Small intestine (tissue), 7 donors: ENCODE measurements at regions not wholly inside any gene's neighbourhood (a gene's known extent, or its start where the extent isn't known, plus 50 kb on each side); places are given as distances from the start of the nearest gene placed in this dataset.

Experiments used
- DNase-seq, 2 donors: peaks; one replicate each; pipeline versions ENCODE4 v3.0.0 to v3.0.0-alpha.2; 2013
- FAIRE-seq: peaks from 2 replicates; lab custom pipeline; 2012; peaks lifted over from hg19 to GRCh38; lab: Jason Lieb, UNC
- H3K27ac ChIP-seq, 3 donors: one replicate each; pipeline ENCODE4 v1.5.1; 2013; ENCODE audit warnings: low read length in 2 of 3, mild to moderate bottlenecking in 2 of 3, control low read depth in 1 of 3, inconsistent platforms in 1 of 3, low read depth in 1 of 3, moderate library complexity in 1 of 3
- H3K27me3 ChIP-seq, 3 donors: one replicate each; pipeline ENCODE4 v1.6.1; 2013; ENCODE audit warnings: low read length in 3 of 3, inconsistent platforms in 1 of 3; ENCODE audit not compliant: control insufficient read depth in 3 of 3, insufficient read depth in 3 of 3
- H3K36me3 ChIP-seq, 3 donors: one replicate each; pipeline ENCODE4 v1.6.1; 2013; ENCODE audit warnings: low read length in 3 of 3, inconsistent platforms in 1 of 3, low read depth in 1 of 3, mild to moderate bottlenecking in 1 of 3, moderate library complexity in 1 of 3; ENCODE audit not compliant: control insufficient read depth in 3 of 3, insufficient read depth in 2 of 3
- H3K4me1 ChIP-seq, 3 donors: one replicate each; pipeline ENCODE4 v1.6.1; 2013; ENCODE audit warnings: low read length in 2 of 3, inconsistent platforms in 1 of 3, low read depth in 1 of 3, mild to moderate bottlenecking in 1 of 3, moderate library complexity in 1 of 3; ENCODE audit not compliant: control insufficient read depth in 3 of 3, insufficient read depth in 2 of 3
- H3K4me3 ChIP-seq, 3 donors: one replicate each; pipeline ENCODE4 v1.5.1; 2013; ENCODE audit warnings: low read length in 3 of 3, control low read depth in 1 of 3, inconsistent platforms in 1 of 3, low read depth in 1 of 3, mild to moderate bottlenecking in 1 of 3, moderate library complexity in 1 of 3
- H3K9me3 ChIP-seq, 2 donors: one replicate each; pipeline ENCODE4 v1.6.1; 2013; ENCODE audit warnings: low read depth in 1 of 2, low read length in 1 of 2; ENCODE audit not compliant: control insufficient read depth in 2 of 2, insufficient read depth in 1 of 2
- WGBS, 3 donors: extraction: QIAGEN DNeasy Blood & Tissue Kit; methylation state at CpG; one replicate each; pipeline ENCODE4 v1.1.7; 2013; 5-methylcytosine and 5-hydroxymethylcytosine counted together
- donor health status: healthy with polysubstance abuse.
- donor health status: control.
- donor health status: control.
- donor health status: Bipolar disorder and iron deficiency.
- donor health status: healthy.

- no peak overlapping the region for H3K27ac ChIP-seq
- H3K4me3 ChIP-seq: no peak overlapping the region
- DNase-seq (no peak), FAIRE-seq (no peak)
- 70 to 77% (median 77%) methylated on average over 14 to 15 of the region's 15 CpGs for WGBS, 3 donors
- H3K27me3 ChIP-seq: no peaks in the 10 kb centered on the region
- no peaks in the 10 kb centered on the region for H3K9me3 ChIP-seq
- no peaks in the 10 kb centered on the region for H3K36me3 ChIP-seq
- no peaks in the 10 kb centered on the region for H3K4me1 ChIP-seq
These were observed 77.2 kb upstream of the HS6ST1 start for GRCh38 chr2:128395640-128396499.

- Histone ChIP-seq H3K27me3 (no peaks in the 10 kb centered on the region), H3K9me3 (no peaks in the 10 kb centered on the region), H3K4me3 (no peak overlapping the region), H3K27ac (no peak overlapping the region), H3K36me3 (no peaks in the 10 kb centered on the region), H3K4me1 (no peaks in the 10 kb centered on the region)
- 78 to 94% (median 79%) methylated on average over 7 of the region's 7 CpGs for WGBS, 3 donors
- FAIRE-seq (no peak), DNase-seq (no peak)
These were observed 77.8 kb upstream of the HS6ST1 start for GRCh38 chr2:128396500-128396891.

GRCh38 chr2:128396946-128397345 lies 78.3 kb upstream of the HS6ST1 start:
- H3K4me3 ChIP-seq: no peak overlapping the region
- no peak for FAIRE-seq

GRCh38 chr2:128399256-128399655 lies 80.6 kb upstream of the HS6ST1 start:
- Histone ChIP-seq H3K4me1 (no peaks in the 10 kb centered on the region), H3K4me3 (no peak overlapping the region), H3K27me3 (no peaks in the 10 kb centered on the region), H3K27ac (no peak overlapping the region), H3K36me3 (no peaks in the 10 kb centered on the region), H3K9me3 (no peaks in the 10 kb centered on the region)
- no peak for DNase-seq
- FAIRE-seq: no peak
- 81 to 86% (median 84%) methylated on average over 2 of the region's 2 CpGs for WGBS, 3 donors

More at GRCh38 chr2:128396946-128397345, 78.3 kb upstream of the HS6ST1 start:
- no peaks in the 10 kb centered on the region for H3K27me3 ChIP-seq
- no peaks in the 10 kb centered on the region for H3K4me1 ChIP-seq
- H3K27ac ChIP-seq: no peak overlapping the region
- no peaks in the 10 kb centered on the region for H3K36me3 ChIP-seq
- no peaks in the 10 kb centered on the region for H3K9me3 ChIP-seq
- no peak for DNase-seq
- WGBS, 3 donors: 77 to 79% (median 77%) methylated on average over 2 of the region's 2 CpGs

GRCh38 chr2:128399690-128400291 lies 81.1 kb upstream of the HS6ST1 start:
- FAIRE-seq: no peak
- 43 to 65% (median 44%) methylated on average over 5 of the region's 5 CpGs for WGBS, 3 donors
- no peaks in the 10 kb centered on the region for H3K9me3 ChIP-seq
- H3K27ac ChIP-seq: no peak overlapping the region
- DNase-seq: no peak
- no peaks in the 10 kb centered on the region for H3K4me1 ChIP-seq
- H3K36me3 ChIP-seq: no peaks in the 10 kb centered on the region
- H3K27me3 ChIP-seq: no peaks in the 10 kb centered on the region
- H3K4me3 ChIP-seq: no peak overlapping the region

- no peak for DNase-seq
- H3K4me1 ChIP-seq: no peaks in the 10 kb centered on the region
- no peak overlapping the region for H3K27ac ChIP-seq
- WGBS, 3 donors: 88 to 94% (median 90%) methylated on average over 8 of the region's 8 CpGs
- H3K27me3 ChIP-seq: no peaks in the 10 kb centered on the region
- H3K9me3 ChIP-seq: no peaks in the 10 kb centered on the region
- no peak overlapping the region for H3K4me3 ChIP-seq
- H3K36me3 ChIP-seq: no peaks in the 10 kb centered on the region
- no peak for FAIRE-seq
These were observed 83.0 kb upstream of the HS6ST1 start for GRCh38 chr2:128401680-128402079.

- no peaks in the 10 kb centered on the region for H3K9me3 ChIP-seq
- no peak overlapping the region for H3K4me3 ChIP-seq
- H3K36me3 ChIP-seq: no peaks in the 10 kb centered on the region
- DNase-seq (no peak), FAIRE-seq (no peak)
- H3K27ac ChIP-seq: no peak overlapping the region
- no peaks in the 10 kb centered on the region for H3K4me1 ChIP-seq
- H3K27me3 ChIP-seq: no peaks in the 10 kb centered on the region
- WGBS, 3 donors: 64 to 88% (median 84%) methylated on average over 13 of the region's 13 CpGs
These were observed 84.4 kb upstream of the HS6ST1 start for GRCh38 chr2:128402911-128403670.
